GF-D8 (cell line): ENCODE measurements at regions not wholly inside any gene's neighbourhood (a gene's known extent, or its start where the extent isn't known, plus 50 kb on each side); places are given as distances from the start of the nearest gene placed in this dataset.
"Not testable (repeated sequence)": the region's sequence is repeated elsewhere in the genome, so short reads cannot be mapped to it uniquely, and the experiment has no call there.

Source experiments
- DNase-seq: peaks from one replicate; lab custom pipeline; 2025; lab: John Stamatoyannopoulos, UW

DNA sequence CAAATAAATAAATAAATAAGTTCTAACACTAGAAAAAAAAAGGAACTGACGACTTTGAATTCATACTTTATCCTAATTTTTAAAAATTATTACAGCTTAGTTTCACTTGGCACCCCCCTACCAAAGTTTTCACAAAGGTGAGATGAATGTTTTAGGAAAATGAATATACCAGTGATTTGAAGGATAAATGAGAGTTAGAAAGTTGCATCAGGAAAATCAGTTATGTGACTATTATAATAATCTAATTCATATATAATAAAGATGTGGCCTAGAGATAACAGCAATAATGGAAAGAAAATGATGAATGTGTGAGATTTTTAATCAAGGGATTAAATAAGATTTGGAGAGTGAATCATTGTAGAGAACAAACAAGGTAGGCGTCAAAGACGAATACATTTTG lies 103.0 kb upstream of the RAP1B start:
- DNase-seq, result no peak

DNA sequence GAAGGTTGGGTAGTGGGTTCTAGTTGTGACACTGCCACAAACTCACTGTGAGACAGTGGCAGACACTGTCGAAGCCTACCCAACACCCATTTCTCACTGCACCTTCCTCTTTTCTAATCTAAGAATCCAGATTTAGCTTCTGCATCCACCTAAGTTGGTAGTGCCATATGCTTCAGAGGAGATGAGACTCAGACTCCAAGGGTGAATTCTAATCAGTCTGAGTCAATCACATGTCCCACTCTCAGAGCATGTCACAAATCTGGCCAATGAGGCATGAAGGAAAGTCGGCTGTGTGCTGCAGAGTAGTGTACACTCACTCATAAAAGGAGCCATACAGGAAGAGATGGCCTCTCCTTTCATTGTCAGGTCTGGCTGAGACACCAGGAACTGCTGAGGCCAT lies 102.1 kb upstream of the RAP1B start:
- no peak for DNase-seq

DNA sequence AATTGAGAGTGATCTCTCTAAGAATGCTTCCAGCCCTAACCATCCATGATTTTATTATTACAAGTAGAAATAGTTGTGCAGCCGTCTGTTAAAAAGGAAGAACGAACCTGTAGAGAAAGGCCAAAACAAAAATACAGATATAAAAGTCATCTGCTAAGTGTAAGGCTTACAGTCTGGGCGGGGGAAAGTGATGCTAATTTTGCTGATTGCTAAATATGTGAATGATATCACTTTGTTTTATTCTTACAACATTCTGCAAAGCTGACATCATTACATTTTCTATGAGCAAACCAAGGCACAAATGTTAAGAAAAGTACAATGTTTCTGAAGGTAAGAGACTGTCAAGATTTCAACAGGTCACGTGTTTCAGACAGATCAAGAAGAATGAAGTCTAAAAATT lies 101.5 kb upstream of the RAP1B start:
- no peak for DNase-seq

- DNase-seq, result no peak
Measured at GRCh38 chr12:68510397-68510796, 100.3 kb upstream of the RAP1B start.

GRCh38 chr12:68514807-68515411 lies 95.8 kb upstream of the RAP1B start:
- no peak for DNase-seq

- DNase-seq, result no peak
Measured at GRCh38 chr12:68515793-68516192, 94.9 kb upstream of the RAP1B start.

DNA sequence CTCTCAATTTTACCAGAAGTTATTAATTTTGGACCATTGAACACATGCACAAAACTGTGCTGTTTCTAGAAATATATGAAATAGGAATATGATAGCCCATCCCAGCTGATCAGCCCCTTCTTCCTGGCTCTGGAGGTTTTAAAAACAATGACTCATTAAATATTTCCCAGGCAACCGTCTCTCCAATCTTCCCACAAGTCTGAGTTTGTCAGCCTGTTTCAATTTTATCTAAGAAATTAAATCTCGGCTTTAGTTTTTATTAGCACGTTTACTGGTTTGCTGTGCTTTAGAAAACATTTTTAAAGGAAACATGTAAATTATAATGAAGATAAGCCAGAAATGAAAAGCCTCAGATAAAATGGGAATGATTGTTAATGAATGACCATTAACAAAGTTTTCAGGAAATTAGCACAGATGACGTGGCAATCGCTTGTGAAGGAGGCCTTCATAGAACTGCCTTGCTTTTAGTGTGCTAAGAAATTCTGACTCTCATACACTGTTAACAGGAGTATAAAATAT lies 89.3 kb upstream of the RAP1B start:
- no peak for DNase-seq

GRCh38 chr12:68521848-68522502 lies 88.7 kb upstream of the RAP1B start:
- DNase-seq, result no peak

DNA sequence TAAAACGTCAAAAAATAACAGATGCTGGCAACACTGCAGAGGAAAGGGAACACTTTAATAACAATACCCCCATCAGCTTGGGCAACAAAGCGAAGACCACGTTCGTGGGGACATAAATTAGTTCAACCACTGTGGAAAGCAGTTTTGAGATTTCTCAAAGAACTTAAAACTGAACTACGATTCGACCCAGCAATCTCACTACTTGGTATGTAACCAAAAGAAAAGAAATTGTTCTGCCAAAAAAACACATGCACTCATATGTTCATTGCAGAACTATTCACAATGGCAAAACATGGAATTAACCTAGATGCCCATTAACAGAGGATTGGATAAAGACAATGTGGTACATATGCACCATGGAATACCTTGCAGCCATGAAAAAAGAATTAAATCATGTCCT lies 81.2 kb upstream of the RAP1B start:
- no peak for DNase-seq

DNA sequence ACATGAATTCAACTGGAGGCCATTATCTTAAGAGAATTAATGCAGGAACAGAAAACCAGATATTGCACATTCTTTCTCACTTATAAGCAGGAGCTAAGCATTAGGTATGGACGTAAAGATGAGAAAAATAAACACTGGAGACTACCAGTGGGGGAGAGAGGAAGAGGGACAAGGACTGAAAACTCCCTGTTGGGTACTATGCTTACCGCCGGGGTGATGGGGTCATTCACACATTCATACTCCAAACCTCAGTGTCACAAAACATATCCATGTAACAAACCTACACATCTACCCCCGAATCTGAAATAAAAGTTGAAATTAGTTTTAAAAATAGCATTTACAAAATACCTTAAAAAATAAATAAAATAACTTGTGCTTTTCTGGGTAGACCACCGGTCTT lies 80.8 kb upstream of the RAP1B start:
- DNase-seq, result no peak

DNA sequence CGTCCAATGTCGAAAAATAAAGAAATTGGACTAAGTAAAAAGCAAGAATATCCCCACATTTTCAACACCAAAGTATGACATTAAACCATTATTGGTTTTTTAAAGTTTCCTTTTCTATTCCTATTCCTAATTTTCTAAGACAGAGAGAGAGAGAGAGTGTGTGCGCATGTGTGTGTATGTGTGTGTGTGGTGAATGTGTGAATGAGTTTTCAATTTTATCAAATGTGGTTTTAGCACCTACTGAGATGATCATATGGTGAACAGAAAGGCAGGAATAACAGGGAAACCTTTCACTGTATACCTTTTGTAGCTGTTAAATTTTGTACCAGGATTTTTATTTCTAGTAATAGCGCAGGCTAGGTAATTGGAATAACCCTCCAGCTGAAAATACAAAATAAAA lies 80.4 kb upstream of the RAP1B start:
- no peak for DNase-seq

DNA sequence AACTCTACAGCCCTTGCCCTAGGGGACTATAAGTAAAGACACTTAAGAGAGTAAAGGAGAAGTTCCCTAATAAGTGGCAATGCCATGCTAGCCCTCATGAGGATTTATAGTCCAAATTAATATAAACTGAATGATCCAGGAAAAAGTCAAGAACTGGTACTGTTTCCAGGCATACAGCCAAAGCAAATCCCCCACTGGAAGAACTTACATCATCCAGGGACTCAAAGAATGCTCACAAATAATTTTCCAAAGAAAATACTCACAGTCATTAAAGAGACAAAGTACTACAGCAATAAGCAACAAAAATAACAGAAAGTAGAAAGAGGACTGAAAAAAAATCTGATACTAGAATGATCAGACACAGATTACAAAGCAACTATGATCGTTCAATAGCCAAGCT lies 79.7 kb upstream of the RAP1B start:
- no peak for DNase-seq

GRCh38 chr12:68532204-68532886 lies 78.4 kb upstream of the RAP1B start:
- DNase-seq, result no peak

GRCh38 chr12:68532887-68533248 lies 77.8 kb upstream of the RAP1B start:
- DNase-seq, result no peak

- DNase-seq, result no peak
Measured at GRCh38 chr12:68534108-68534507, 76.6 kb upstream of the RAP1B start.

DNA sequence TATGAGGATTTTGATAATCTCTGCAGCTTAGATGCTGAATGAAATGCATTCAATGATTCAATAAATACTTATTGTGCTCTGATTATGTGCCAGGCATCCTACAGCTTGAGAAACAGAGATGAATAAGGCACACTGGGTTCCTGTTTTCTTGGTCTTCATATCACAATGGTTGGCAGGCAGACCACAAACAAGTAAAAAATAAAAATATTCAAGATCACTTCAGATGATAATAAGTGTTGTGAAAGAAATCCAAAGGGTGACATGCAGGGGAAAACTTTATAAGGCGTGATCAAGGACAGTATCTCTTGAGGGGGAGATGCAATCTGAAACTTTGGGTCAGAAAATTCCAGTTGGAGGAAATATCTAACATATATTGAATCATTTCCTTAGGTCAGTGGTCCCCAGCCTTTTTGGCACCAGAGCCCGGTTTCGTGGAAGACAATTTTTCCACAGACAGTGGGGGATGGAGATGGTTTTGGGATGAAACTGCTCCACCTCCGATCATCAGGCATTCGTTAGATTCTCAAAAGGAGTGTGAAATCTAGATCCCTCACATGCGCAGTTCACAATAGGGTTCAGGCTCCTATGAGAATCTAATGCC lies 73.7 kb upstream of the RAP1B start:
- DNase-seq, result no peak

DNA sequence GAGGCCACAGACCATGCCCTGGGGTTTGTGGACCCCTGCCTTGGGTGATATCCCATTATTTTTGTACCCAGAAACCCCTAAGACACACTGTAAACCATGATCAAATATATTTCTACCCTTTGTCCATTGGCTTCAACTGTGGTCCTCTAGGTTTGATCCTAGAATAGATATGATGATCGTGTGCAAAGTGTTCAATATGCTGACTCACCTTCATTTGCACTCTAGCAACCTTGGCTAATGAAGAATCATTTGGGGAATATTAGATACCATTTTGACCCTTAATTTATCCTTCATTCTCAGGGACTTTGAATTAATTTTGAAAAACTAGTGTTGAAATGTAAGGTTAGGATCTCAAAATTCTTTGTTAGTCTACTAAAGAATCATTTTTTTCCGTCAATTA lies 73.1 kb upstream of the RAP1B start:
- DNase-seq, result no peak

GRCh38 chr12:68538726-68539614 lies 71.7 kb upstream of the RAP1B start:
- DNase-seq, result no peak

GRCh38 chr12:68539615-68539952 lies 71.1 kb upstream of the RAP1B start:
- DNase-seq, result no peak

DNA sequence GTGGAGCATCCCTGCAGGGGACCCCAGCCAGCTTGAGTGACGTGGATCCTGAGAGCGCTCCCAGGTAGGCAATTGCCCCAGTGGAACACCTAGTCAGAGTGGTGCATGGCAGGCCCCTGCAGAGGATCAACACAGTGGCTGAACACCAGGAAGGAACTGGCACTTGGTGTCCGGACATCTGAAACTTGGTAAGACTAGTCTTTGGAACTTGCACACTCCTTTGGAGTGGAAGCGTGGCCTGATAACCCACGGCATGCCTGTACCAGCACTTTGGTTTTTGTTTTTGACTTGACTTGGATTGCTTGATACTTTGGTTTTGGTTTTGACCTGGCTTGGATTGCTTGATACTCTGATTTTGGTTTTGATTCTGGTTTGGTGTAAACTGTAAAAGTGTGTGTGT lies 69.9 kb upstream of the RAP1B start:
- DNase-seq, result not testable (repeated sequence)

- DNase-seq, result not testable (repeated sequence)
Measured at GRCh38 chr12:68547318-68547717, 63.4 kb upstream of the RAP1B start.

DNA sequence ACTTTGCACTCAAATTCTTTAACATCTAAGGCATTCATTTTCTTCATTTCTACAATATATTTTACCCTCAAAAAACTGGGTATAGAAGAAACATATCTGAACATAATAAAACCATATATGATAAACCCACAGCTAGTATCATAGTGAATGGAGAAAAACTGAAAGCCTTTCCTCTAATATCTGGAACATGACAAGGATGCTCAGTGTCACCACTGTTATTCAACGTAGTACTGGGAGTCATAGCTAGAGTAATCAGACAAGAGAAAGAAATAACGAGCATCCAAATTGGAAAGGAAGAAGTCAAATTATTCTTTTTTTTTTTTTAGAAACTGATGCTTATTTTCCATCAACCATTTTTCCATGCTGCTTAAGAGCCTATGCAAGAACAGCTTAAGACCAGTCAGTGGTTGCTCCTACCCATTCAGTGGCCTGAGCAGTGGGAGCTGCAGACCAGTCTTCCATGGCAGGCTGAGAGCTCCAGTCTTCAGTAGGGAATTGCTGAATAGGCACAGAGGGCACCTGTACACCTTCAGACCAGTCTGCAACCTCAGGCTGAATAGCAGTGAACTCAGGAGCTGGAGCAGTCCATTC lies 58.0 kb upstream of the RAP1B start:
- DNase-seq, result not testable (repeated sequence)
